Heart left ventricle (tissue), 13 donors: ENCODE measurements at regions not wholly inside any gene's neighbourhood (a gene's known extent, or its start where the extent isn't known, plus 50 kb on each side); places are given as distances from the start of the nearest gene placed in this dataset.

ENCODE experiments used
- CTCF ChIP-seq, 12 donors: fragments of 200-600 bp; sonication (generic) in 4 of 12; IDR thresholded peaks; one replicate each; pipeline versions ENCODE4 v1.5.0 to v1.8.0; 2018 to 2022; ENCODE audit warnings: antibody characterized with exemption in 12 of 12, mild to moderate bottlenecking in 5 of 12
- POLR2A ChIP-seq, 2 donors: fragments of 450-650 bp; IDR thresholded peaks; one replicate each; pipeline ENCODE4 v1.6.1; 2017; ENCODE audit warnings: antibody characterized with exemption in 2 of 2, mild to moderate bottlenecking in 2 of 2, moderate library complexity in 2 of 2
- donor health status: ischemic (EF 13 %, LVEDD 7.1; RV severe dilation, severe dysfunction).
- donor health status: DM: no; HTN: yes; CAD: no.
- donor health status: DM: no; HTN: no; CAD: no.
- donor health status: ischemic (EF 25% LVEDD 6.9; RV normal size, moderate dysfunction).
- donor health status: ischemic (EF 25% LVEDD 5.7; RV mildly dilated, moderate dysfunction).
- donor health status: ischemic (EF 35%, LVEDD 5.7; RV mildly dilated, moderate dysfunction).
- donor health status: nonischemic (EF 11% LVEDD 7.7; RV severe dilation, severe dysfunction).
- donor health status: DM: yes; HTN: yes; CAD: no.
- donor health status: PGD.
- donor health status: ischemic (EF 29% LVEDD 5.4; RV normal size, mild dysfunction).
- donor health status: nonischemic (EF 23%, LVEDD 6.1; RV moderate dilation, normal function).

- TF ChIP-seq POLR2A (IDR thresholded peaks at IDR 0.05): no peak
- no peak for TF ChIP-seq CTCF (IDR thresholded peaks at IDR 0.05)
Measured at GRCh38 chr11:25515576-25515975, 816.4 kb upstream of the ANO3 start.
